HG03378 (cell line): ENCODE measurements at regions not wholly inside any gene's neighbourhood (a gene's known extent, or its start where the extent isn't known, plus 50 kb on each side); places are given as distances from the start of the nearest gene placed in this dataset.
"Not testable (repeated sequence)": the region's sequence is repeated elsewhere in the genome, so short reads cannot be mapped to it uniquely, and the experiment has no call there.

Experiments used
- ATAC-seq: cut with Tn5 transposase; IDR thresholded peaks from one replicate; pipeline ENCODE4 v1.9.1; 2021; ENCODE audit warnings: mild to moderate bottlenecking, moderate library complexity; ENCODE audit not compliant: unreplicated experiment

- no peak for ATAC-seq
Measured at GRCh38 chr14:105690671-105691070, 164.3 kb downstream of the TMEM121 start.

- ATAC-seq = not testable (repeated sequence)
Measured at GRCh38 chr14:105691321-105692109, 165.1 kb downstream of the TMEM121 start.

- not testable (repeated sequence) for ATAC-seq
Measured at GRCh38 chr14:105692110-105692685, 165.8 kb downstream of the TMEM121 start.

GRCh38 chr14:105694961-105695360, 168.6 kb downstream of the TMEM121 start:
- ATAC-seq = no peak

- ATAC-seq = peak; percentile 58
Measured at GRCh38 chr14:105696388-105696787, 170.0 kb downstream of the TMEM121 start.

- not testable (repeated sequence) for ATAC-seq
Measured at GRCh38 chr14:105697414-105697813, 171.0 kb downstream of the TMEM121 start.

- not testable (repeated sequence) for ATAC-seq
Measured at GRCh38 chr14:105697955-105698354, 171.6 kb downstream of the TMEM121 start.

- not testable (repeated sequence) for ATAC-seq
Measured at GRCh38 chr14:105698940-105699556, 172.7 kb downstream of the TMEM121 start.

- ATAC-seq = not testable (repeated sequence)
Measured at GRCh38 chr14:105699706-105700105, 173.3 kb downstream of the TMEM121 start.

- ATAC-seq = not testable (repeated sequence)
Measured at GRCh38 chr14:105700146-105700545, 173.8 kb downstream of the TMEM121 start.

- ATAC-seq = peak; percentile 39
Measured at GRCh38 chr14:105700622-105701288, 174.4 kb downstream of the TMEM121 start.

GRCh38 chr14:105701456-105702274, 175.3 kb downstream of the TMEM121 start:
- ATAC-seq = no peak

- ATAC-seq = no peak
Measured at GRCh38 chr14:105702275-105702817, 176.0 kb downstream of the TMEM121 start.

GRCh38 chr14:105703044-105703665, 176.8 kb downstream of the TMEM121 start:
- ATAC-seq = not testable (repeated sequence)

- not testable (repeated sequence) for ATAC-seq
Measured at GRCh38 chr14:105704091-105704490, 177.7 kb downstream of the TMEM121 start.

GRCh38 chr14:105704492-105704891, 178.1 kb downstream of the TMEM121 start:
- ATAC-seq = not testable (repeated sequence)

- not testable (repeated sequence) for ATAC-seq
Measured at GRCh38 chr14:105705512-105705861, 179.1 kb downstream of the TMEM121 start.

- not testable (repeated sequence) for ATAC-seq
Measured at GRCh38 chr14:105705862-105706700, 179.7 kb downstream of the TMEM121 start.

- ATAC-seq = not testable (repeated sequence)
Measured at GRCh38 chr14:105706701-105707019, 180.3 kb downstream of the TMEM121 start.
